ENCODE measurements at regions not wholly inside any gene's neighbourhood (a gene's known extent, or its start where the extent isn't known, plus 50 kb on each side); places are given as distances from the start of the nearest gene placed in this dataset.

DNA sequence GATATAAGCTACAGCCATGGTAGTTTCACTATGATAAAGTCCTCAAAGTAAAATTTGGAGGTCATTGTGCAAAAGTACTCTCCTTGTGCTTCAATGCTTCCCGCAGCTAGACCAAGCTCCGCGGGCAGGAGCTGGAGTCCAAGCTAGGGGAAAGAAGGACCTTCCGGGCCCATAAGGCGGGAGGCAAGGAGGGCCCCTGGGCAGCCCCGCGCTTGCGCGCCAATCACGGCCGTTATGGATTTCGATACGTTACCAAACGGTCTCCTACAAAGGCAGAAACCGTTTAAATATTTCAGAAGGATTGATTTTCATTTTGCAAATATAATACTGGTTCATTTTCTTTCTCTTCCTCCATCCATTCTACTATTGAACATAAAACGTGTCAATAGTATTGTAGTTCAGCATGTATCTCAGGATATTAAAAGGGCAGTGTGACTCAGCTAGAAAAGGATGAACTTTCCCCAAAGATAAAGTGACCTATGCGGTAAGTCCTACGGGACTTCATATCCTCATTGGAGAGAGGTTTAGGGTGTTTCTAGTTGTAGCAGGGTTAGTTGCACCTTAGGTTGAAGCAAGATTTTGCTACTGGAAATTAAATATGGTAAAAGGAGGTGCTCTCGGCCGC lies 128.0 kb downstream of the KIF20B start:
- no peak for DNase-seq

DNA sequence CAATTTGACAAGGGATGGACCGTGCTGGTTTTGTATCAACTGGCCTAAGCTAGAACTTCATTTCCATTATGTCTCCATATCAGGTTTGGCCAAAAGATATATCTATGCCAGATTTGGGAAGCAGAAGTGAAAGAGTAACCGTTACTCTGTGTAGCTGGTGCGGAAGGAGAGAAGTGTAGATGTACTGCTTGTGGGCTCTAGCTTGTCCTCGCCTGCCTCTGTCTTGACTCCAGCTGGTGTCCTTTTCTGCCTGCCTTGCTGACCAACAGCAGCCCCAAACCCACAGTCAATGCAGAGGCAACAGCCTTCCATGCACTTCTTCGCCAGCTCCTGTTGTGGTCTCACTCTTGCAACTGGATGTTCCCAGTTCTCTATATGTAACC lies 128.5 kb downstream of the KIF20B start:
- no peak for DNase-seq

DNA sequence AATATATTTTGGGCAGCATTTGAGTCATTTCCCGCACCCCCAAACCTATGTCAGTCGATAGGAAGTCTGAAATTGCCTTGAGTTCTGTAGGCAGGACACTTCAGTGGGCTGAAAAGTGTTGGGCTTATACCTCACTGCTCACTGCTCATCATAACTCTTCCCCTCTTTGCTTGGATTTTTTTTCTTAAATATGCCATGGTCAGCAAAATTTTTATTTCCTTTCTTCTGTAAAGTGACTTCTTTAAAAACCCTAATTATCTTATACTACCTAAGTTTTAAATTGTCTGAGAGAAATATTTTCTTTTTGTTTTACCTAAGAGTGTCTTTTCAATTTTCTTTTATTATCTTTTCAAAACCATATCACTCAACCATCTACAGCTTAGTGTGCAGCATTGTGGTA lies 129.2 kb downstream of the KIF20B start:
- no peak for DNase-seq

GRCh38 chr10:89836840-89837164 lies 135.4 kb downstream of the KIF20B start:
- DNase-seq: no peak

- peak; percentile 22 for DNase-seq
These were observed 136.0 kb downstream of the KIF20B start for GRCh38 chr10:89837165-89838043.

DNA sequence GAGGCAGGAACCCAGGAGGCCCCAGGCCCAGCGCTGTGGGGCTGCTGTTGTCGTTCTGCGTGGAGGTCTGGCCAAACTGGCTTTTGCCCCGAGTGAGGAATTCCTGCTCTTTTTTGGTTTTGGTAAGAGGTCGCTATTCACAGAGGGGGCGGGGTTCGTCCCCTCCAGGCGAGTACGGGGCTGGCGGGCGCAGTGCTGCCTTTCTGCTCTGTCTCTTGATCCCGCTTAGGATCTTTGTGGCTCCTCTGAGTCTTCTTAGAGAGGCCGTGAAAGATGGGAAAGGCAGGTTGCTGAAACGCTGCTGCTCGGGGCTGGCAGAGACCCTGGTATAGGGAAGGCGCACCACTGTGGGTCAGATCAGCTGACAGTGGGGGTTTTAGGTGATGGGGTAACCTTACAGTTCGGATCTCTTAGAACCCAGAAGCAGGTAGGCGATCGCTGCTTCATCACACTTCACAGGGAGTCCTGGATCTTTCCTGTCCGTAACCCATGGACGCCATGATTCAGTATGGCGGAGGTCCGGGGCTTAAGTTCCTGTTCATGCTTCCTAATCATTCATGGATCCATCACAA lies 136.7 kb downstream of the KIF20B start:
- DNase-seq: no peak

GRCh38 chr10:89845541-89846280 lies 144.3 kb downstream of the KIF20B start:
- DNase-seq: no peak

- DNase-seq: no peak
These were observed 144.9 kb downstream of the KIF20B start for GRCh38 chr10:89846281-89846630.

DNA sequence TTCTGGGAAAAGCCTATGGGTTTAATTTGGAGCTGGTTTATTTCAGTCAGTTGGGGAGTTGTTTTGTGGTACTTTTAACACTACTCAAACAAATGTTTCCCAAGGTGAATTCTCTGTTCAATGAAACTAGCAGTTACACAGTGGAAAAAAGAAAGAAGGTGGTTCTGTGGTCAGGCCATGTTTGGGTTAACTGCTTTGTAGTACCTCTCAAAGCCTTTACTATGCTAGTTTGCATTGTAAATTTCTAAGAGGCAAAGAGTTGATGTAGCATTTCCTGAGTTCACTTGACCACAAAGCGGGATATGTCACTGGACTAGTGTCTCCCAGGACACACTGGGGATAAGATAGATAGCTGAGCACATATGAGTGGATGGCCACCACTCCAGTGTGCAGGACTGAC lies 145.4 kb downstream of the KIF20B start:
- DNase-seq: no peak

DNA sequence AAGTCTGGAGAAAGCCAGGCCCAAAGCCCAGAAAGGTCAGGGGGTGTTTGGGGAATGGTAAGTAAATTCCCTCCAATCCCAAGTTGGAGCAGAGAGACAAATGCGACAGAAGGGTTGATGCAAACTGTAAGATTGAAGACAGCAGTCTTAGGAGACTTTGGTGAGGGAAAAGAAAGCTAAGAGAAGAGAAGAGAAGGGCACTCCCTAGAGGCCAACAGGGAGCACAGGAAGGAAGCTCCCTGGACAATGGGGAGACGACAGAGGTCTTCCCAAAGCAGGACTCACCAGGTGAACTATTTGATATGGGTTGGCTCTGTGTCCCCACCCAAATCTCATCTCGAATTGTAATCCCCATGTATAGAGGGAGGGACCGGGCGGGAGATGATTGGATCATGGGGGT lies 151.5 kb downstream of the KIF20B start:
- no peak for DNase-seq

GRCh38 chr10:89853781-89854191 lies 152.4 kb downstream of the KIF20B start:
- DNase-seq: no peak

- DNase-seq: no peak
These were observed 156.1 kb downstream of the KIF20B start for GRCh38 chr10:89857431-89858042.

- no peak for DNase-seq
These were observed 159.8 kb downstream of the KIF20B start for GRCh38 chr10:89861199-89861573.

DNA sequence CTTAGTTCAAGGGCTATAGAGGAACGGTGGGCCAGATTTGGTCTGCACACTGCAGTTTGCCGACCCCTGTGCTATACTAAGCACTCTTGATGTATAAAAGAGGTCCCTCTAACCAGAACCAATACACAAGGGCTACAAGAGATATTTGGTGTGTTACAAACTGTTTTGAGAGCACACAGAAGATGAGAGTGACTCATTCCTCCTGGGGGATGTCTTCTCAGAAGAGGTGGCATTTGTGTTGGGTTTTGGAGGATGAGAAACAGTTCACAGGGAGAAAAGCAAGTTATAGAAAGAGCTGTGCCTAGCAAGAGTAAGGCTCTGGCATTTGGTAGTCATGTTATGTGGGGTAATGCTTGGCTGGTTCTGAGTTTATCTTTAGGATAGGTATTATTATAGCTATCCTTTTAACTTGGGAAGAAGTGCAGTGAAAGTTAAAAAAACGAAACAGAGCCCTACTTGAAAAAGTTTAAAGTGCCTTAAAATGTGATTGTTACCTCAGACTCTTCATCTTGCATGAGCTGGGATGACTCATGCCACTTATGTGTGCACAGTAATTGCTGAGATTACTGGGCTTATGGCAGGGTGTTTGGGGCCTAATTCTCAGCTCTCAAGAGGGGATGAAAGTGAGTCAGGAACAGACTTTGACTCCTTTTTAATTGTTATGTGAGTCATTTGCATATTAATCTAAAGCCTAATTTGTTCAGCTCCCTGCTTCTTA lies 160.4 kb downstream of the KIF20B start:
- peak; percentile 21 for DNase-seq

DNA sequence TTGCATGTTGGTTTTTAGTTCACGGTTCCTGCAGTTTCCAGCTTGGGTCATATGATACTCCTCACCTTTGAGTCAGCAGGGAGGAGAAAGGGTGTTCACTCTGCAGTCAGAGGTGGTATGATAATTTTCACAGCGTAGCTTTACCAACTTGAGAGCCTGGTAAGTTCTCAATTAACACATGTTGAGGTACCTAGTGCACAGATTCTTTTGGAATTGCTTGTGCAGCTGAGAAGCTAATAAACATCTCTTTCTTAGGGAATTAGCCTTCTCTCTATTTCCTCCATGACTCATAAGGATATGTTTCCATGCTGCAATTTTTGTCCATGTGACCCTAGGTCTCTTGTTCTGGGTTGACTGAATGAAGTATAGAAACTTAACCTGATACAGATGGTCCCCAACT lies 166.6 kb downstream of the KIF20B start:
- no peak for DNase-seq

DNA sequence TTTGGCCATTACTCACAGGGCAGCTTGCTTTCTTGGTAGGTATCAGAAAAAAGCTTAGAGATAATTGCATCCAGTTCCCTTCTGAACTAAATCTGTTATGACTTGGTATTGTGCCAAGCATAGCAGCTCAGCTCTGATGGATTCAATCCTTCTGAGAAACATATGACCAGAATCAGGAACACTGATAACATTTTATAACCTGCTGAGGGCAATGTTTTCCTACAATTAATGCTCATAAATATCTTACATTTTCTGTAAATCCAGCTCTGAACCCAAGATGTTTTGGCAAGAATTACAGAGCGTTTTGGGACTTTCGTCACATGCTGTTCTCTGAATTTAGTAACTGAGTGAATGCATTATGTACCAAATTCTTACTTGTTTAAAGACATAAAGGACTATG lies 167.8 kb downstream of the KIF20B start:
- no peak for DNase-seq

DNA sequence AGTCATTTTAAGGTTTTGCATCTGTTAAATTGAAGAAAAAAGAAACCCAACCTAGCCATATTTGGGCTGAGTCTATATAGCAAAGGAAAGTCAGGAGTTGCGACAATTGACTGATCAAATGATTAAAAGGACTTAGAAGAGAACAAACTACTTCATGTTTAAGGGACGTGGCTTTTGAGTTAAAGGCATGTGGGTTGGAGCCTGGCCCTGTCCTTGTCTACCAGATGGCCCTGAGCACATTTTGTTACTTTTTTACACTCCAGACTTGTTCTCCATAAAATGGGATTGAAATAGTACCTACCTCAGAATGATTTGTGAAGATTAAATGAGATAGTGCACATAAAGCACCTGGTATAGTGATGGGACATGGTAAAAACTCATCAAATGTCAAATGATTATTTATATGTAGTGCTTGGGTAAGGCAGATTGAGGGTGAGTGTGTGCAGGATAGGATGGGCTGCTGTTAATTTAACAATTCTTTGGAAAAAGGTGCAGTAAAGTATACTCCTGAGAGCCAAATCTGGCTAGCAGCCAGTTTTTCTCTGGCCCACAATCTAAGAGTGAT lies 168.3 kb downstream of the KIF20B start:
- DNase-seq: no peak

DNA sequence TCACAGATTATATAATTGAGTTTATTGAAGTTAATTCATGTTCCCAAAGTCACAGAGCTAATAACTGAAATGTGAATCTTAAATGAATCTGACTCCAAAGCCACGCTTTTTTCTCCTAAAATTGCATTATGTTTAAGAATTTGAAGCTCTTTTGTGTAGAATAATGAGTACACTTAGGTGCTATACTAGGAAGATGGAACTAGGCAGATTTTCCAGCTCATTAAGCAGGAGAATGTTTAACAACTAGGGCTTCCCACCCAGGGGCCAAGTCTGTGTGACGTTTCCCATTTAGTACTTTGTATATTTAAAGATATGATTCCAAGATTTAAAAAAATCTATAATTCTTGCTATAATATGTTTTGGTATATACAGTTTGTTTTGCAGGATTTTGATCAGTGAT lies 169.5 kb downstream of the KIF20B start:
- DNase-seq: no peak

- DNase-seq: no peak
These were observed 171.7 kb downstream of the KIF20B start for GRCh38 chr10:89873055-89873454.

DNA sequence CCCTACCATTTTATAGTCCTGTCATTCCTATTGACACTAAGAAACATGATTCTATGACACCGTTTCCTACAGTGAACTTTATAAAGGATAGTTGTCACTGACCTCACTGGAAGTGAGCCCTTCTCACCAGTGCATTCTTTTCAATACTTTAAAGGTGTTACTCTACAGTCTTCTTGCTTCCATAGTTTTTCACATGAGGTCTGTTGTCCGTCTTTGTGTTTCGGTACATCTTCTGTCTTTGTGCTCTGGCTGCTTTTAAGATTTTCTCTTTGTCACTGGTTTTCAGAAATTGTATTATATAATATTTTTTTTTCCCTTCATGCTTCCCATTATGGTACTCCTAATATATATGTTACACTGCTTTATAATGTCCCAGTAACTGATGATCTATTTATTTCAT lies 174.2 kb downstream of the KIF20B start:
- no peak for DNase-seq

DNA sequence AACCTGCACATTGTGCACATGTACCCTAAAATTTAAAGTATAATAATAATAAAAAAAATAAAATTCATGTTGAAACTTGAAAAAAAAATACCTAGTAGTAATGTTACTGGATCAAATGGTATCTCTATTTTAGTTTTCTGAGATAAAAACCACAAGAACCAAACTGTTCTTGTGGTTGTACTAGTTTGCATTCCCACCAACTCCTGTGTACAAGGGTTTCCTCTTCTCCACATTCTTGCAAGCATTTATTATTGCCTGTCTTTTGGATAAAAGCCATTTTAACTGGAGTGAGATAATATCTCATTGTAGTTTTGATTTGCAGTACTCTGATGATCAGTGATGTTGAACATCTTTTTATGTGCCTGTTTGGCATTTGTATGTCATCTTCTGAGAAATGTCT lies 177.7 kb downstream of the KIF20B start:
- no peak for DNase-seq

DNA sequence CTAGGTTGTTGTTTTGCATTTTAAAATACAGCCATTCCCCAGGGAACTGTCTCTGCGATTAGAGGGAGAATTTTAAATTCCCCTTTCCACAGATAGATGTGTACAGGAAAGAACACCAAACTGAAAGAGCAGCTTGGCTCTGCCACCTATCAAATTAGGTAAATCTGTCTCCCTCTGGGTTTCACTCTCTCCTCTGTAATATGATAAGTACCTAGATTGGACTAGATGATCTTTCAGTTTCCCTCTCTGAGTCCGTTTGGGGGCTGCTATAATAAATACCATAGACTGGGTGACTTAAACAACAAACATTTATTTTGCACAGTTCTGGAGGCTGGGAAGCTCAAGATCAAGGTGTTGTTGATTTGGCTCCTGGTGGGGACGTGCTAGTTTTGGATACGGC lies 186.0 kb downstream of the KIF20B start:
- no peak for DNase-seq
